ENCODE measurements at regions not wholly inside any gene's neighbourhood (a gene's known extent, or its start where the extent isn't known, plus 50 kb on each side); places are given as distances from the start of the nearest gene placed in this dataset.

DNA sequence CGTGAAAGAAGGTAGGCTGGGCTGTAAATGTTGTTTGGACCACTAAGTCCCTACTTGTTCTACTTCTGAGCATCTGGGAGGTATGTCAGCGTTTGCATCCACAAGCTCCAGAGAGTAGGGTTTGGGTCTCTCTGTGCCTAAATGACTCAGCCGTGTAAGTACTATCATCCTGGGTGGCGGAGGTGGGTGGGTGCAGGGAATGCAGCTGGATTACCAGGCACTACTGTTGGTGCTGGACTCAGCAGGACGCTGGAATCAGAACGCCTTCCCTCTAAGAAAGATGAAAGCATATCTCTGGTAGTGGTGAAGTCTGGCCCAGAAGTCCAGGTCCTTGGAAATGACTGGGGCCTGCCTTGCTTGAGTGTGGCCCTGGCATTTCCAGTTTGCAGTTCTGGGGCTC lies 289.7 kb downstream of the PCNX1 start:
- TF ChIP-seq, protein P1, sequence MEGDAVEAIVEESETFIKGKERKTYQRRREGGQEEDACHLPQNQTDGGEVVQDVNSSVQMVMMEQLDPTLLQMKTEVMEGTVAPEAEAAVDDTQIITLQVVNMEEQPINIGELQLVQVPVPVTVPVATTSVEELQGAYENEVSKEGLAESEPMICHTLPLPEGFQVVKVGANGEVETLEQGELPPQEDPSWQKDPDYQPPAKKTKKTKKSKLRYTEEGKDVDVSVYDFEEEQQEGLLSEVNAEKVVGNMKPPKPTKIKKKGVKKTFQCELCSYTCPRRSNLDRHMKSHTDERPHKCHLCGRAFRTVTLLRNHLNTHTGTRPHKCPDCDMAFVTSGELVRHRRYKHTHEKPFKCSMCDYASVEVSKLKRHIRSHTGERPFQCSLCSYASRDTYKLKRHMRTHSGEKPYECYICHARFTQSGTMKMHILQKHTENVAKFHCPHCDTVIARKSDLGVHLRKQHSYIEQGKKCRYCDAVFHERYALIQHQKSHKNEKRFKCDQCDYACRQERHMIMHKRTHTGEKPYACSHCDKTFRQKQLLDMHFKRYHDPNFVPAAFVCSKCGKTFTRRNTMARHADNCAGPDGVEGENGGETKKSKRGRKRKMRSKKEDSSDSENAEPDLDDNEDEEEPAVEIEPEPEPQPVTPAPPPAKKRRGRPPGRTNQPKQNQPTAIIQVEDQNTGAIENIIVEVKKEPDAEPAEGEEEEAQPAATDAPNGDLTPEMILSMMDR (IDR thresholded peaks at IDR 0.05) = no peak
- no peak for TF ChIP-seq POLR2A (IDR thresholded peaks at IDR 0.05)

All from uterus (tissue), 2 donors.